Progenitor cell of endocrine pancreas (in vitro differentiated cells): ENCODE measurements at regions not wholly inside any gene's neighbourhood (a gene's known extent, or its start where the extent isn't known, plus 50 kb on each side); places are given as distances from the start of the nearest gene placed in this dataset.

Source experiments
- DNase-seq: peaks from one replicate; pipeline ENCODE4 v3.0.0; 2021; ENCODE audit warnings: low spot score; ENCODE audit not compliant: unreplicated experiment
- H3K27ac Mint-ChIP-seq: 2 replicates; pipeline ENCODE4 v1.8.0; 2021; ENCODE audit warnings: mild to moderate bottlenecking, moderate library complexity, mixed read lengths
- H3K27me3 Mint-ChIP-seq: 2 replicates; pipeline ENCODE4 v1.8.0; 2021; ENCODE audit warnings: mixed read lengths
- H3K36me3 Mint-ChIP-seq: 2 replicates; pipeline ENCODE4 v1.8.0; 2022; ENCODE audit warnings: mixed read lengths; ENCODE audit not compliant: insufficient read depth
- H3K4me1 Mint-ChIP-seq: 2 replicates; pipeline ENCODE4 v1.8.0; 2021; ENCODE audit warnings: low read depth, mixed read lengths
- H3K4me3 Mint-ChIP-seq: 2 replicates; pipeline ENCODE4 v1.8.0; 2021; ENCODE audit warnings: low read depth, mild to moderate bottlenecking, moderate library complexity, mixed read lengths
- H3K9me3 Mint-ChIP-seq: 2 replicates; pipeline ENCODE4 v1.8.0; 2021; ENCODE audit warnings: low read depth, mixed read lengths
- CTCF ChIP-seq: fragments of 200-600 bp; sonication (generic); IDR thresholded peaks from one replicate; pipeline ENCODE4 v1.5.0; 2021; ENCODE audit warnings: antibody characterized with exemption, mild to moderate bottlenecking; ENCODE audit not compliant: unreplicated experiment

DNA sequence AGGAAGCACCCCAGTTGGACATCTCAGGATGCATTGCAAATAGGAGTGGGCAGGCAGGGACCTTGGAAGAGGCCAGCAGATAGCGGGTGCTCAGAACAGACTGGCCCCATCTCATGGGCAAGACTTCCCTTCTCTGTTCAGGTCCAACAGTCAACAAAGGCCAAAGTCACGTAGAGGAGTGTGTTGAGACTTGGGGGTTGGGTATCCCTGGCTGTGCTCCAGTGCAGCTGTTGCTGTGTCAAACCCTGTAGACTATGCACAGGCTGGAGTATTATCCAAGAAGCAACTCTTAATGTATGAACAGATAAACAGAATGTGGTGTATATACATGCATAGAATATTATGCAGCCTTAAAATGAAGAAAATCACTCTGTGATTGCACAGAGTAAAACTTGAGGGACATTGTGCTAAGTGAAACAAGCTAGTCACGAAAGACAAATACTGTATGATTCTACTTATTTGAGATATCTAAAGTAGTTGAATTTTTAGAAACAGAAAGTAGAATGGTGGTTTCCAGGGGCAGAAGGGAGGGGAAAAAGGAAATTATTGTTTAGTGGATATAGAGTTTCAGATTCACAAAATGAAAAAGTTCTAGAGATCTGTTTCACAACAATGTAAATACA is 192.1 kb upstream of the LCORL start:
- no peaks in the 10 kb centered on the region for H3K9me3 Mint-ChIP-seq
- no peak overlapping the region for H3K27ac Mint-ChIP-seq
- no peak for DNase-seq
- H3K4me1 Mint-ChIP-seq = no peaks in the 10 kb centered on the region
- no peaks in the 10 kb centered on the region for H3K36me3 Mint-ChIP-seq
- no peak overlapping the region for H3K4me3 Mint-ChIP-seq
- H3K27me3 Mint-ChIP-seq = peaks cover 4% of the 10 kb centered on the region
- no peak for TF ChIP-seq CTCF

- Mint-ChIP-seq H3K4me1 (no peaks in the 10 kb centered on the region), H3K27ac (no peak overlapping the region), H3K36me3 (no peaks in the 10 kb centered on the region), H3K9me3 (no peaks in the 10 kb centered on the region), H3K27me3 (no peaks in the 10 kb centered on the region), H3K4me3 (no peak overlapping the region)
- DNase-seq = no peak
- no peak for TF ChIP-seq CTCF
These were observed 187.9 kb upstream of the LCORL start for GRCh38 chr4:18209448-18209847.

DNA sequence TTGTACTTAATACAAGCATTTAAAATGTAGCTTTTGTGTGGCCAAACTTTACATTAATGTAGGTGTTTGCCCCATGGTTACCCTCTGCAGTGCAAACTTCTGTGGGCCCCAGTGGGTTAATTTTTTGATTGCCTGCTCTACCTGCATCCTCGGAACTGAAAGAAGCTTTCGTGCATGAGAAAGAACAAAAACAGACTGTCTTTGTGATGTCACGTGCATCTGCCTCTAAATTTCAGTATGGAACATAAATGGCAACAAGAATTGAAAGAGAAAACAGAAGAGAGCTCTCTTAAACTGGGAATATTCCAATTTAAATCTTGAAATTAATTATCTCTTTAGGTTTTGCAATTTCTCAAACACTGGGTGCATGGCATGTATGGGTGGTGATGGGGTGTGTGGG is 182.4 kb upstream of the LCORL start:
- no peak overlapping the region for H3K27ac Mint-ChIP-seq
- no peaks in the 10 kb centered on the region for H3K9me3 Mint-ChIP-seq
- no peaks in the 10 kb centered on the region for H3K4me1 Mint-ChIP-seq
- TF ChIP-seq CTCF = no peak
- H3K27me3 Mint-ChIP-seq = no peaks in the 10 kb centered on the region
- H3K36me3 Mint-ChIP-seq = no peaks in the 10 kb centered on the region
- no peak overlapping the region for H3K4me3 Mint-ChIP-seq
- DNase-seq = no peak

DNA sequence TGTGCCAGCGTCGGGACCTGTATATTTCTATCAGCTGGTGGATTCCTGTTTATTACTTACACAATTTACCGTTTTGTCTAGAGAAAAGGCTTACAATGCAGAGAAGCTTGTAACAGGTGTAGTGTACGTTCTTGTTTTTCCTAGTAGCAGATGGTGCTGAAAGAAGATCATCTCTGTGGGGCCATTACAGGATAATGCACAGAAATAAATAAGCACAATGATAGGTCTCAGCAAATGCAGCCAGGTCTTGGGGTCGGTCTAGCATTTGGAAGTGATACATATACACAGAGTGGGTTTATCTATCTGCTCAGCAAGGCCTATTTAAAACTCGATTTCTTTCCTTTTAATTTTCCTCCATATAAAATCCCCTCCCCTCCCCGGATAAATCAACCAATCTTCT is 180.9 kb upstream of the LCORL start:
- H3K4me1 Mint-ChIP-seq = no peaks in the 10 kb centered on the region
- H3K9me3 Mint-ChIP-seq = no peaks in the 10 kb centered on the region
- no peak for DNase-seq
- H3K27me3 Mint-ChIP-seq = no peaks in the 10 kb centered on the region
- H3K27ac Mint-ChIP-seq = no peak overlapping the region
- H3K36me3 Mint-ChIP-seq = no peaks in the 10 kb centered on the region
- H3K4me3 Mint-ChIP-seq = no peak overlapping the region
- TF ChIP-seq CTCF = no peak

DNA sequence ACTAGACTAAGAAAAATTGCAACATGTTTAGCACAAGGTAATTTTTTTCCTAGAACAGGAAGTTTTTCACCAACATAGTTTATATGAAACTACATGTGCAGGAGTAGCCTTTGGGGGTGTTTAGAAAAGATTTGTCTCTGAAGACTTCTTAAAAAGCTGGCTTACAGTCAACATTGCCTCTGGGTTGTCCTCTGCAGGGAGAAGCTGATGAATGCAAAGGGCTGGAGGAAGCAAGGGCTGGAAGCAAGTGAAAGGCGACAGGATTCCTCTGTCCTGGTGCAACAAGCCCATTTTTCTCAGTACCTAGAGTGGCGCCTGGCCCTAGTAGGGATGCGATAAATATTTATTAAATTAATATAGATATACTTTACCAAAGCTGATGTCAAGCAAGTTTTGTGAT is 180.3 kb upstream of the LCORL start:
- no peaks in the 10 kb centered on the region for H3K27me3 Mint-ChIP-seq
- H3K9me3 Mint-ChIP-seq = no peaks in the 10 kb centered on the region
- no peaks in the 10 kb centered on the region for H3K4me1 Mint-ChIP-seq
- H3K27ac Mint-ChIP-seq = no peak overlapping the region
- no peak for TF ChIP-seq CTCF
- DNase-seq = no peak
- H3K4me3 Mint-ChIP-seq = no peak overlapping the region
- no peaks in the 10 kb centered on the region for H3K36me3 Mint-ChIP-seq
